ENCODE measurements at regions not wholly inside any gene's neighbourhood (a gene's known extent, or its start where the extent isn't known, plus 50 kb on each side); places are given as distances from the start of the nearest gene placed in this dataset.

GRCh38 chr3:26807272-26807671 lies 184.7 kb downstream of the LRRC3B start:
- TF ChIP-seq POLR2AphosphoS5 (IDR thresholded peaks at IDR 0.05; ENCODE audit: low read depth, low read length) = no peak
- TF ChIP-seq YY1 (IDR thresholded peaks at IDR 0.05; ENCODE audit: insufficient read depth, insufficient replicate concordance, low read depth, low read length) = no peak
- no peak for TF ChIP-seq CEBPB (IDR thresholded peaks at IDR 0.05; ENCODE audit: borderline replicate concordance, low read depth, low read length)
- TF ChIP-seq USF2 (IDR thresholded peaks at IDR 0.05; ENCODE audit: low read depth, low read length) = no peak
- no peak for TF ChIP-seq USF2 (CRISPR knock-in tag; IDR thresholded peaks at IDR 0.05; ENCODE audit: borderline replicate concordance)
- no peak for TF ChIP-seq BRCA1 (CRISPR knock-in tag; IDR thresholded peaks at IDR 0.05)
- TF ChIP-seq KDM5A (IDR thresholded peaks at IDR 0.05; ENCODE audit: borderline replicate concordance, low read length) = no peak
- no peak for TF ChIP-seq TFAP4 (IDR thresholded peaks at IDR 0.05; ENCODE audit: borderline replicate concordance, low read depth)
- TF ChIP-seq KLF15 (CRISPR knock-in tag; IDR thresholded peaks at IDR 0.05; ENCODE audit: borderline replicate concordance) = no peak
- TF ChIP-seq SP1 (IDR thresholded peaks at IDR 0.05) = no peak
- no peak for TF ChIP-seq SP1 (CRISPR knock-in tag; IDR thresholded peaks at IDR 0.05)
- no peak for TF ChIP-seq CTCF (CRISPR knock-in tag; IDR thresholded peaks at IDR 0.05)
- no peak for TF ChIP-seq RELA (CRISPR knock-in tag; IDR thresholded peaks at IDR 0.05)
- TF ChIP-seq MEF2D (CRISPR knock-in tag; IDR thresholded peaks at IDR 0.05) = no peak
- TF ChIP-seq MAX (IDR thresholded peaks at IDR 0.05) = no peak

Measured in HepG2 (cell line).